ENCODE measurements at regions not wholly inside any gene's neighbourhood (a gene's known extent, or its start where the extent isn't known, plus 50 kb on each side); places are given as distances from the start of the nearest gene placed in this dataset.

GRCh38 chr4:107151173-107151572 lies 115.1 kb upstream of the DKK2 start:
- DNase-seq: no peak

- no peak for DNase-seq
Observed at GRCh38 chr4:107148904-107149303, 112.8 kb upstream of the DKK2 start.

- no peak for DNase-seq
Observed at GRCh38 chr4:107147873-107148272, 111.8 kb upstream of the DKK2 start.

- no peak for DNase-seq
Observed at GRCh38 chr4:107138433-107138832, 102.3 kb upstream of the DKK2 start.

- DNase-seq: no peak
Observed at GRCh38 chr4:107133965-107134653, 98.0 kb upstream of the DKK2 start.

GRCh38 chr4:107131295-107131694 lies 95.2 kb upstream of the DKK2 start:
- no peak for DNase-seq

GRCh38 chr4:107130157-107130556 lies 94.0 kb upstream of the DKK2 start:
- no peak for DNase-seq

GRCh38 chr4:107129611-107130010 lies 93.5 kb upstream of the DKK2 start:
- no peak for DNase-seq

GRCh38 chr4:107129076-107129475 lies 93.0 kb upstream of the DKK2 start:
- DNase-seq: no peak

- DNase-seq: no peak
Observed at GRCh38 chr4:107128116-107128515, 92.0 kb upstream of the DKK2 start.

GRCh38 chr4:107125496-107125895 lies 89.4 kb upstream of the DKK2 start:
- DNase-seq: no peak

- no peak for DNase-seq
Observed at GRCh38 chr4:107122736-107123135, 86.6 kb upstream of the DKK2 start.

GRCh38 chr4:107120661-107121060 lies 84.5 kb upstream of the DKK2 start:
- DNase-seq: peak; percentile 17

GRCh38 chr4:107117726-107118125 lies 81.6 kb upstream of the DKK2 start:
- no peak for DNase-seq

- DNase-seq: no peak
Observed at GRCh38 chr4:107115185-107115847, 79.2 kb upstream of the DKK2 start.

- no peak for DNase-seq
Observed at GRCh38 chr4:107114059-107114458, 77.9 kb upstream of the DKK2 start.

GRCh38 chr4:107098401-107098800 lies 62.3 kb upstream of the DKK2 start:
- DNase-seq: no peak

- DNase-seq: no peak
Observed at GRCh38 chr4:107094976-107095375, 58.9 kb upstream of the DKK2 start.

GRCh38 chr4:107094332-107094731 lies 58.2 kb upstream of the DKK2 start:
- no peak for DNase-seq
